Left lung (tissue), 4 donors: ENCODE measurements at regions not wholly inside any gene's neighbourhood (a gene's known extent, or its start where the extent isn't known, plus 50 kb on each side); places are given as distances from the start of the nearest gene placed in this dataset.

Experiments used
- ATAC-seq: fragments of 200-7000 bp; cut with Tn5 transposase; one replicate; pipeline ENCODE4 v1.9.1; 2020; ENCODE audit warnings: moderate library complexity
- DNase-seq, 4 donors: peaks; one replicate each; pipeline ENCODE4 v3.0.0-alpha.2; 2013 to 2020
- H3K27ac ChIP-seq, 2 donors: fragments of 200-600 bp; sonication (generic) in 1 of 2; one replicate each; pipeline versions ENCODE4 v1.5.0 to v1.8.0; 2020 to 2021
- H3K27me3 ChIP-seq, 2 donors: fragments of 200-600 bp; sonication (generic) in 1 of 2; one replicate each; pipeline versions ENCODE4 v1.5.0 to v1.8.0; 2020 to 2021
- H3K36me3 ChIP-seq, 2 donors: fragments of 200-600 bp; sonication (generic) in 1 of 2; one replicate each; pipeline versions ENCODE4 v1.5.0 to v1.8.0; 2020 to 2021
- H3K4me1 ChIP-seq, 2 donors: fragments of 200-600 bp; one replicate each; pipeline ENCODE4 v1.8.0; 2021
- H3K4me3 ChIP-seq, 2 donors: fragments of 200-600 bp; sonication (generic) in 1 of 2; one replicate each; pipeline versions ENCODE4 v1.5.0 to v1.8.0; 2020 to 2021; ENCODE audit warnings: mild to moderate bottlenecking in 1 of 2
- H3K9me3 ChIP-seq, 2 donors: fragments of 200-600 bp; sonication (generic) in 1 of 2; one replicate each; pipeline versions ENCODE4 v1.5.0 to v1.8.0; 2020 to 2021
- intact Hi-C, 2 donors: fragments of 100-400 bp; cut with DNase I; formaldehyde crosslinking; loops; one replicate each; pipeline versions ENCODE4 v1.11.2 to v1.14.2; 2022
- TF ChIP-seq, protein P1 (sequence below), 2 donors: fragments of 200-600 bp; sonication (generic) in 1 of 2; IDR thresholded peaks; one replicate each; pipeline versions ENCODE4 v1.5.0 to v1.8.0; 2021; ENCODE audit warnings: antibody characterized with exemption in 2 of 2
- donor health status: DM: no; HTN: yes; CAD: no.
- donor health status: DM: no; HTN: no; CAD: no.

- ATAC-seq (no peak), DNase-seq (no peak)
- H3K9me3 ChIP-seq = no peaks in the 10 kb centered on the region
- H3K36me3 ChIP-seq = no peaks in the 10 kb centered on the region
- peaks cover 0 to 36% of the 10 kb centered on the region in 2 donors for H3K27me3 ChIP-seq
- no peaks in the 10 kb centered on the region for H3K4me1 ChIP-seq
- TF ChIP-seq, protein P1, sequence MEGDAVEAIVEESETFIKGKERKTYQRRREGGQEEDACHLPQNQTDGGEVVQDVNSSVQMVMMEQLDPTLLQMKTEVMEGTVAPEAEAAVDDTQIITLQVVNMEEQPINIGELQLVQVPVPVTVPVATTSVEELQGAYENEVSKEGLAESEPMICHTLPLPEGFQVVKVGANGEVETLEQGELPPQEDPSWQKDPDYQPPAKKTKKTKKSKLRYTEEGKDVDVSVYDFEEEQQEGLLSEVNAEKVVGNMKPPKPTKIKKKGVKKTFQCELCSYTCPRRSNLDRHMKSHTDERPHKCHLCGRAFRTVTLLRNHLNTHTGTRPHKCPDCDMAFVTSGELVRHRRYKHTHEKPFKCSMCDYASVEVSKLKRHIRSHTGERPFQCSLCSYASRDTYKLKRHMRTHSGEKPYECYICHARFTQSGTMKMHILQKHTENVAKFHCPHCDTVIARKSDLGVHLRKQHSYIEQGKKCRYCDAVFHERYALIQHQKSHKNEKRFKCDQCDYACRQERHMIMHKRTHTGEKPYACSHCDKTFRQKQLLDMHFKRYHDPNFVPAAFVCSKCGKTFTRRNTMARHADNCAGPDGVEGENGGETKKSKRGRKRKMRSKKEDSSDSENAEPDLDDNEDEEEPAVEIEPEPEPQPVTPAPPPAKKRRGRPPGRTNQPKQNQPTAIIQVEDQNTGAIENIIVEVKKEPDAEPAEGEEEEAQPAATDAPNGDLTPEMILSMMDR (IDR thresholded peaks at IDR 0.05) = no peak
- no peak overlapping the region for H3K4me3 ChIP-seq
- intact Hi-C loops = no loop called here
- H3K27ac ChIP-seq = no peak overlapping the region
Observed at GRCh38 chr1:9475061-9475627, 64.1 kb upstream of the SLC25A33 start.

GRCh38 chr1:9476790-9477463 lies 62.3 kb upstream of the SLC25A33 start:
- Histone ChIP-seq H3K36me3 (no peaks in the 10 kb centered on the region), H3K4me1 (no peaks in the 10 kb centered on the region), H3K27me3 (peaks cover 0 to 23% of the 10 kb centered on the region in 2 donors), H3K27ac (no peak overlapping the region), H3K9me3 (no peaks in the 10 kb centered on the region), H3K4me3 (no peak overlapping the region)
- no peak for DNase-seq
- TF ChIP-seq, protein P1 (IDR thresholded peaks at IDR 0.05) = no peak
- intact Hi-C loops = no loop called here
- ATAC-seq = no peak

DNA sequence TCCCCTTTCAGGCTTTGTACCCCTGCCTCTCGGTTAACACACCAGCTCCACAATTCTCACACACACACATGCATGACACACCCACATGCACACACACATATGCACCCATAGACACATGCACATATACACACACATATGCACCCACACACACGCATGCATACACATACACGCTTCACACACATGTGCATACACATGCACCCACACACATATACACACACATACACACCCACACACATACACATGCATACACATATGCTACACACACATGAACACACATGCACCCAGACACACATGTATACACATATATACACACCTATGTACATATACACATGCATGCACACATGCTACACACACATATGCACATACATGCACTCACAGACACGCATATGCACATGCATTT lies 61.7 kb upstream of the SLC25A33 start:
- Histone ChIP-seq H3K4me3 (no peak overlapping the region), H3K36me3 (no peaks in the 10 kb centered on the region), H3K27me3 (peaks cover 0 to 17% of the 10 kb centered on the region in 2 donors), H3K4me1 (no peaks in the 10 kb centered on the region), H3K27ac (no peak overlapping the region), H3K9me3 (no peaks in the 10 kb centered on the region)
- no peak for ATAC-seq
- no peak for DNase-seq
- TF ChIP-seq, protein P1 (IDR thresholded peaks at IDR 0.05) = no peak
- intact Hi-C loops = no loop called here

- Histone ChIP-seq H3K4me3 (no peak overlapping the region), H3K27me3 (peaks cover 0 to 14% of the 10 kb centered on the region in 2 donors), H3K4me1 (no peaks in the 10 kb centered on the region), H3K9me3 (no peaks in the 10 kb centered on the region), H3K27ac (no peak overlapping the region), H3K36me3 (no peaks in the 10 kb centered on the region)
- ATAC-seq = no peak
- intact Hi-C loops = no loop called here
- no peak for DNase-seq
- TF ChIP-seq, protein P1 (IDR thresholded peaks at IDR 0.05) = no peak
Observed at GRCh38 chr1:9478021-9478420, 61.2 kb upstream of the SLC25A33 start.

- no peak overlapping the region for H3K27ac ChIP-seq
- no peak for DNase-seq
- intact Hi-C loops = loop anchor here in 1 of 2 donors (10.0 kb wide), 1 partner anchor 196 kb away; no protein-coding TSS in a partner anchor
Observed at GRCh38 chr1:9481048-9481447, 58.2 kb upstream of the SLC25A33 start.

More at GRCh38 chr1:9481048-9481447, 58.2 kb upstream of the SLC25A33 start:
- ATAC-seq = no peak
- Histone ChIP-seq H3K27me3 (no peaks in the 10 kb centered on the region), H3K4me3 (no peak overlapping the region), H3K36me3 (no peaks in the 10 kb centered on the region), H3K4me1 (no peaks in the 10 kb centered on the region), H3K9me3 (no peaks in the 10 kb centered on the region)
- TF ChIP-seq, protein P1 (IDR thresholded peaks at IDR 0.05) = no peak
